Fibroblast of mammary gland (primary cell): ENCODE measurements at regions not wholly inside any gene's neighbourhood (a gene's known extent, or its start where the extent isn't known, plus 50 kb on each side); places are given as distances from the start of the nearest gene placed in this dataset.

Source experiments
- DNase-seq: peaks from one replicate; pipeline ENCODE4 v3.0.0-alpha.2; 2010; ENCODE audit warnings: low read depth
- H3K4me3 ChIP-seq: 2 replicates; pipeline ENCODE4 v1.5.1; 2011; ENCODE audit warnings: low read depth, mild to moderate bottlenecking, low read length, moderate library complexity; ENCODE audit not compliant: control insufficient read depth
- CTCF ChIP-seq: conservative IDR thresholded peaks from 2 replicates; pipeline ENCODE4 v1.5.1; 2011; ENCODE audit warnings: low read depth, low read length, inconsistent platforms; ENCODE audit not compliant: control insufficient read depth, insufficient read depth

GRCh38 chr14:39967885-39968284, 535.7 kb upstream of the FBXO33 start:
- no peak for DNase-seq
- H3K4me3 ChIP-seq, result no peak overlapping the region
- TF ChIP-seq CTCF, result no peak

- no peak for DNase-seq
- H3K4me3 ChIP-seq, result no peak overlapping the region
- TF ChIP-seq CTCF, result no peak
Observed at GRCh38 chr14:39957987-39958386, 525.8 kb upstream of the FBXO33 start.

GRCh38 chr14:39957290-39957689, 525.1 kb upstream of the FBXO33 start:
- no peak for TF ChIP-seq CTCF
- no peak overlapping the region for H3K4me3 ChIP-seq
- DNase-seq, result no peak

DNA sequence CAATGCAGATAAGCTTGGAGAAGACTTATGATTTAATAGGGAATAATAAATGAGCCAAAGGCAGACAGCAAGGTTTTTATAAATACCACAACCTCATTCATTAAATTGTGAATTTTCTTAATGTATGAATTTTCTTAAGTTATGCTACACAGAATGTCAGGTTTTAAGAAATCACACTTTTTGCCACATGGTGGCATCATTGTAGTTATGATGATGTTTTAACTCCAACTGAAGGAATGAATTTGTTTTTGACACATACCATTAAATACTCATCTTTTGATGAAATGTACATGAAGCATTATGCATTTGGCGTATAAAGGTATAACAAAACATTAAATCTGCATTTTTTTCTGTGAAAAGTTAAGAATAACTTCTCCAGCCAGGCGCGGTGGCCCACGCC, 524.1 kb upstream of the FBXO33 start:
- H3K4me3 ChIP-seq, result no peak overlapping the region
- TF ChIP-seq CTCF, result no peak
- no peak for DNase-seq

GRCh38 chr14:39948235-39948634, 516.0 kb upstream of the FBXO33 start:
- no peak overlapping the region for H3K4me3 ChIP-seq
- TF ChIP-seq CTCF, result no peak
- DNase-seq, result no peak

- no peak for TF ChIP-seq CTCF
- peak; percentile 21 for DNase-seq
- no peak overlapping the region for H3K4me3 ChIP-seq
Observed at GRCh38 chr14:39946807-39947206, 514.6 kb upstream of the FBXO33 start.

GRCh38 chr14:39939023-39939422, 506.8 kb upstream of the FBXO33 start:
- H3K4me3 ChIP-seq, result no peak overlapping the region
- TF ChIP-seq CTCF, result no peak
- no peak for DNase-seq
